Liver (tissue), 3 donors: ENCODE measurements at regions not wholly inside any gene's neighbourhood (a gene's known extent, or its start where the extent isn't known, plus 50 kb on each side); places are given as distances from the start of the nearest gene placed in this dataset.

ENCODE experiments used
- GABPA ChIP-seq, 2 donors: IDR thresholded peaks in 1 of 2; conservative IDR thresholded peaks in 1 of 2; 2 replicates each; pipeline ENCODE4 v1.6.1; 2016; ENCODE audit warnings: antibody characterized with exemption in 2 of 2, mild to moderate bottlenecking in 1 of 2, moderate library complexity in 1 of 2
- HNF4A ChIP-seq, 2 donors: conservative IDR thresholded peaks; 2 replicates each; pipeline ENCODE4 v1.6.1; 2016; ENCODE audit warnings: antibody characterized with exemption in 2 of 2, mild to moderate bottlenecking in 2 of 2
- HNF4G ChIP-seq: IDR thresholded peaks from 2 replicates; pipeline ENCODE4 v1.6.1; 2016; ENCODE audit warnings: antibody characterized with exemption
- NR2F2 ChIP-seq: IDR thresholded peaks from 2 replicates; pipeline ENCODE4 v1.6.1; 2016; ENCODE audit warnings: antibody characterized with exemption
- RAD21 ChIP-seq, 2 donors: IDR thresholded peaks; 2 replicates each; pipeline ENCODE4 v1.6.1; 2016; ENCODE audit warnings: antibody characterized with exemption in 2 of 2, mild to moderate bottlenecking in 2 of 2
- SP1 ChIP-seq: IDR thresholded peaks from 2 replicates; pipeline ENCODE4 v1.6.1; 2018; ENCODE audit warnings: antibody characterized with exemption, mild to moderate bottlenecking
- TAF1 ChIP-seq: conservative IDR thresholded peaks from 2 replicates; pipeline ENCODE4 v1.6.1; 2016; ENCODE audit warnings: antibody characterized with exemption, mild to moderate bottlenecking
- YY1 ChIP-seq: IDR thresholded peaks from 2 replicates; pipeline ENCODE4 v1.6.1; 2016; ENCODE audit warnings: antibody characterized with exemption, mild to moderate bottlenecking
- TF ChIP-seq, protein P1 (sequence below): IDR thresholded peaks from 2 replicates; pipeline ENCODE4 v1.6.1; 2016; ENCODE audit warnings: antibody characterized with exemption
- TF ChIP-seq, protein P2 (sequence below): fragments of 150-350 bp; IDR thresholded peaks from 2 replicates; pipeline ENCODE4 v1.5.1; 2017; ENCODE audit warnings: improper control_type of control experiment, low read depth, low read length; ENCODE audit not compliant: missing input control
- TF ChIP-seq, protein P3 (sequence below): IDR thresholded peaks from 2 replicates; pipeline ENCODE4 v1.6.1; 2016; ENCODE audit warnings: antibody characterized with exemption, mild to moderate bottlenecking
- TF ChIP-seq, protein P4 (sequence below): IDR thresholded peaks from 2 replicates; pipeline ENCODE4 v1.6.1; 2016; ENCODE audit warnings: antibody characterized with exemption
- TF ChIP-seq, protein P5 (sequence below): IDR thresholded peaks from 2 replicates; pipeline ENCODE4 v1.6.1; 2016; ENCODE audit warnings: antibody characterized with exemption
- donor health status: healthy.
- donor health status: healthy.

DNA sequence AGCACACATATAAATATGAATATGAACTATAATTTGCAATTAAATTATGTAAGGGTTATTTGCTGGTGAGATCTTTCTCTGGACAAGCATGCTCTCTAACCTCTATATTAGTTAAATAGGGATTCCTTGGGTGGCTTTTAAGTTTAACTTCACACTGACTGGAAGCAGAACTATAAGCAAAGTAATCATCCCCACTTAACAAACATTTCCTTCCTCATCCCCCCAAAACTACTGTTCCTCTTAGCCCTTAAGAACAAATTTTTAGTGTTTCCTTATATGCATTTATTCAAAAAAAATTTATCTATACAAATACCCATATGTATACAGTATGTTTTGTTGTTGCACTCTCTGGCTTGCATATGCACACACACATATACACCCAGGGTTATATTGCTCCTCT lies 512.1 kb upstream of the MEF2C start:
- TF ChIP-seq, protein P1, sequence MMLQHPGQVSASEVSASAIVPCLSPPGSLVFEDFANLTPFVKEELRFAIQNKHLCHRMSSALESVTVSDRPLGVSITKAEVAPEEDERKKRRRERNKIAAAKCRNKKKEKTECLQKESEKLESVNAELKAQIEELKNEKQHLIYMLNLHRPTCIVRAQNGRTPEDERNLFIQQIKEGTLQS: no peak
- TF ChIP-seq, protein P2, sequence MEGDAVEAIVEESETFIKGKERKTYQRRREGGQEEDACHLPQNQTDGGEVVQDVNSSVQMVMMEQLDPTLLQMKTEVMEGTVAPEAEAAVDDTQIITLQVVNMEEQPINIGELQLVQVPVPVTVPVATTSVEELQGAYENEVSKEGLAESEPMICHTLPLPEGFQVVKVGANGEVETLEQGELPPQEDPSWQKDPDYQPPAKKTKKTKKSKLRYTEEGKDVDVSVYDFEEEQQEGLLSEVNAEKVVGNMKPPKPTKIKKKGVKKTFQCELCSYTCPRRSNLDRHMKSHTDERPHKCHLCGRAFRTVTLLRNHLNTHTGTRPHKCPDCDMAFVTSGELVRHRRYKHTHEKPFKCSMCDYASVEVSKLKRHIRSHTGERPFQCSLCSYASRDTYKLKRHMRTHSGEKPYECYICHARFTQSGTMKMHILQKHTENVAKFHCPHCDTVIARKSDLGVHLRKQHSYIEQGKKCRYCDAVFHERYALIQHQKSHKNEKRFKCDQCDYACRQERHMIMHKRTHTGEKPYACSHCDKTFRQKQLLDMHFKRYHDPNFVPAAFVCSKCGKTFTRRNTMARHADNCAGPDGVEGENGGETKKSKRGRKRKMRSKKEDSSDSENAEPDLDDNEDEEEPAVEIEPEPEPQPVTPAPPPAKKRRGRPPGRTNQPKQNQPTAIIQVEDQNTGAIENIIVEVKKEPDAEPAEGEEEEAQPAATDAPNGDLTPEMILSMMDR: no peak
- TF ChIP-seq NR2F2 (no peak), HNF4G (no peak), TAF1 (no peak), GABPA (IDR thresholded peaks at IDR 0.05 in 1 of 2, conservative IDR thresholded peaks at IDR 0.05 in 1 of 2) (no peak), HNF4A (conservative IDR thresholded peaks at IDR 0.05) (no peak), SP1 (no peak), YY1 (no peak), RAD21 (IDR thresholded peaks at IDR 0.05) (no peak)
- TF ChIP-seq, protein P3, sequence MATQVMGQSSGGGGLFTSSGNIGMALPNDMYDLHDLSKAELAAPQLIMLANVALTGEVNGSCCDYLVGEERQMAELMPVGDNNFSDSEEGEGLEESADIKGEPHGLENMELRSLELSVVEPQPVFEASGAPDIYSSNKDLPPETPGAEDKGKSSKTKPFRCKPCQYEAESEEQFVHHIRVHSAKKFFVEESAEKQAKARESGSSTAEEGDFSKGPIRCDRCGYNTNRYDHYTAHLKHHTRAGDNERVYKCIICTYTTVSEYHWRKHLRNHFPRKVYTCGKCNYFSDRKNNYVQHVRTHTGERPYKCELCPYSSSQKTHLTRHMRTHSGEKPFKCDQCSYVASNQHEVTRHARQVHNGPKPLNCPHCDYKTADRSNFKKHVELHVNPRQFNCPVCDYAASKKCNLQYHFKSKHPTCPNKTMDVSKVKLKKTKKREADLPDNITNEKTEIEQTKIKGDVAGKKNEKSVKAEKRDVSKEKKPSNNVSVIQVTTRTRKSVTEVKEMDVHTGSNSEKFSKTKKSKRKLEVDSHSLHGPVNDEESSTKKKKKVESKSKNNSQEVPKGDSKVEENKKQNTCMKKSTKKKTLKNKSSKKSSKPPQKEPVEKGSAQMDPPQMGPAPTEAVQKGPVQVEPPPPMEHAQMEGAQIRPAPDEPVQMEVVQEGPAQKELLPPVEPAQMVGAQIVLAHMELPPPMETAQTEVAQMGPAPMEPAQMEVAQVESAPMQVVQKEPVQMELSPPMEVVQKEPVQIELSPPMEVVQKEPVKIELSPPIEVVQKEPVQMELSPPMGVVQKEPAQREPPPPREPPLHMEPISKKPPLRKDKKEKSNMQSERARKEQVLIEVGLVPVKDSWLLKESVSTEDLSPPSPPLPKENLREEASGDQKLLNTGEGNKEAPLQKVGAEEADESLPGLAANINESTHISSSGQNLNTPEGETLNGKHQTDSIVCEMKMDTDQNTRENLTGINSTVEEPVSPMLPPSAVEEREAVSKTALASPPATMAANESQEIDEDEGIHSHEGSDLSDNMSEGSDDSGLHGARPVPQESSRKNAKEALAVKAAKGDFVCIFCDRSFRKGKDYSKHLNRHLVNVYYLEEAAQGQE: no peak
- TF ChIP-seq, protein P4, sequence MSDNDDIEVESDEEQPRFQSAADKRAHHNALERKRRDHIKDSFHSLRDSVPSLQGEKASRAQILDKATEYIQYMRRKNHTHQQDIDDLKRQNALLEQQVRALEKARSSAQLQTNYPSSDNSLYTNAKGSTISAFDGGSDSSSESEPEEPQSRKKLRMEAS: no peak
- TF ChIP-seq, protein P5, sequence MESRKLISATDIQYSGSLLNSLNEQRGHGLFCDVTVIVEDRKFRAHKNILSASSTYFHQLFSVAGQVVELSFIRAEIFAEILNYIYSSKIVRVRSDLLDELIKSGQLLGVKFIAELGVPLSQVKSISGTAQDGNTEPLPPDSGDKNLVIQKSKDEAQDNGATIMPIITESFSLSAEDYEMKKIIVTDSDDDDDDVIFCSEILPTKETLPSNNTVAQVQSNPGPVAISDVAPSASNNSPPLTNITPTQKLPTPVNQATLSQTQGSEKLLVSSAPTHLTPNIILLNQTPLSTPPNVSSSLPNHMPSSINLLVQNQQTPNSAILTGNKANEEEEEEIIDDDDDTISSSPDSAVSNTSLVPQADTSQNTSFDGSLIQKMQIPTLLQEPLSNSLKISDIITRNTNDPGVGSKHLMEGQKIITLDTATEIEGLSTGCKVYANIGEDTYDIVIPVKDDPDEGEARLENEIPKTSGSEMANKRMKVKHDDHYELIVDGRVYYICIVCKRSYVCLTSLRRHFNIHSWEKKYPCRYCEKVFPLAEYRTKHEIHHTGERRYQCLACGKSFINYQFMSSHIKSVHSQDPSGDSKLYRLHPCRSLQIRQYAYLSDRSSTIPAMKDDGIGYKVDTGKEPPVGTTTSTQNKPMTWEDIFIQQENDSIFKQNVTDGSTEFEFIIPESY: no peak
